ENCODE measurements at regions not wholly inside any gene's neighbourhood (a gene's known extent, or its start where the extent isn't known, plus 50 kb on each side); places are given as distances from the start of the nearest gene placed in this dataset.

GRCh38 chr17:53191878-53192277, 630.8 kb upstream of the KIF2B start:
- BruUV-seq (replicated peaks): no TSS peak
- no peaks in the 10 kb centered on the region for H4K20me1 ChIP-seq (ENCODE audit: insufficient read depth, low read length)

More at GRCh38 chr17:53191878-53192277, 630.8 kb upstream of the KIF2B start:
- H2AK9ac ChIP-seq (replicated peaks; ENCODE audit: low read depth, low read length, poor library complexity): no peak overlapping the region
- no peak overlapping the region for H3K9ac ChIP-seq (ENCODE audit: low read depth, low read length)
- dilution Hi-C loops (cut with HindIII; ENCODE audit: low sequenced_read_pairs, unreplicated experiment) (no loop called here), in situ Hi-C loops (cut with MboI; ENCODE audit: low sequenced_read_pairs) (no loop called here), intact Hi-C loops (cut with micrococcal nuclease) (no loop called here)
- peaks cover 8% of the 10 kb centered on the region; the same call in 1 of the 2 replicates for H3K9me3 ChIP-seq (ENCODE audit: control insufficient read depth, insufficient read depth, low read length)
- no peak overlapping the region for H3K4me3 ChIP-seq (ENCODE audit: insufficient read depth, low read depth, low read length)
- no peak overlapping the region for H3K23ac ChIP-seq (ENCODE audit: low read depth, low read length)
- no peak for DNase-seq
- H2BK20ac ChIP-seq (ENCODE audit: low read depth, low read length): no peak overlapping the region
- H2BK15ac ChIP-seq (ENCODE audit: low read depth, low read length): no peak overlapping the region
- no peak overlapping the region for H3K4me2 ChIP-seq (ENCODE audit: low read depth, low read length)
- H4K8ac ChIP-seq (ENCODE audit: low read depth in 2 of 2, low read length in 2 of 2): no peak overlapping the region
- no peak overlapping the region for H3K56ac ChIP-seq (ENCODE audit: extremely low read depth, insufficient read depth, low read length)
- no peak overlapping the region for H3K27ac ChIP-seq (ENCODE audit: insufficient read depth, low read length)
- H3K4ac ChIP-seq (ENCODE audit: low read depth, low read length): no peak overlapping the region
- H3K18ac ChIP-seq (ENCODE audit: low read depth, low read length): no peak overlapping the region
- H3K27me3 ChIP-seq (ENCODE audit: control insufficient read depth, insufficient read depth, low read length): no peaks in the 10 kb centered on the region
- H2BK120ac ChIP-seq (ENCODE audit: low read depth, low read length): no peak overlapping the region
- H3K79me1 ChIP-seq (ENCODE audit: low read depth in 1 of 2, low read length in 2 of 2): no peaks in the 10 kb centered on the region
- H4K91ac ChIP-seq (ENCODE audit: insufficient read depth, low read depth, low read length): no peak overlapping the region
- TF ChIP-seq POLR2A (IDR thresholded peaks at IDR 0.05; ENCODE audit: low read depth, low read length) (no peak), SMC3 (IDR thresholded peaks at IDR 0.05; ENCODE audit: low read depth, low read length) (no peak), NFE2L2 (IDR thresholded peaks at IDR 0.05; ENCODE audit: low read depth, low read length) (no peak), MXI1 (IDR thresholded peaks at IDR 0.05; ENCODE audit: borderline replicate concordance, low read depth, low read length) (no peak), CTCF (conservative IDR thresholded peaks at IDR 0.05; ENCODE audit: low read depth, low read length) (no peak), BHLHE40 (IDR thresholded peaks at IDR 0.05; ENCODE audit: low read depth, low read length) (no peak), MAZ (IDR thresholded peaks at IDR 0.05; ENCODE audit: borderline replicate concordance, low read depth, low read length) (no peak), CEBPB (IDR thresholded peaks at IDR 0.05; ENCODE audit: low read depth, low read length) (no peak), RCOR1 (IDR thresholded peaks at IDR 0.05; ENCODE audit: insufficient replicate concordance, low read length) (no peak), MAFK (IDR thresholded peaks at IDR 0.05; ENCODE audit: low read depth, low read length) (no peak), RAD21 (IDR thresholded peaks at IDR 0.05; ENCODE audit: low read length) (no peak), RFX5 (IDR thresholded peaks at IDR 0.05; ENCODE audit: low read depth, low read length) (no peak)
- ChIA-PET POLR2A (ENCODE audit: unreplicated experiment) (no interaction called here), CTCF (no interaction called here)
- H3K4me1 ChIP-seq (ENCODE audit: control insufficient read depth, insufficient read depth, low read length): no peaks in the 10 kb centered on the region
- H2AK5ac ChIP-seq (ENCODE audit: low read depth, low read length): no peak overlapping the region
- no peaks in the 10 kb centered on the region for H3K9me1 ChIP-seq (ENCODE audit: insufficient read depth, low read length)
- no peaks in the 10 kb centered on the region for H3K36me3 ChIP-seq (ENCODE audit: control insufficient read depth, insufficient read depth, low read length)
- no peak for ATAC-seq (ENCODE audit: low read depth)
- no peak overlapping the region for H2BK5ac ChIP-seq (ENCODE audit: low read depth, low read length, poor library complexity, severe bottlenecking)
- no peak overlapping the region for H3K14ac ChIP-seq (replicated peaks; ENCODE audit: low read depth, low read length)
- no peak overlapping the region for H2AFZ ChIP-seq (replicated peaks; ENCODE audit: low read length, poor library complexity)
- no peak overlapping the region for H4K5ac ChIP-seq (ENCODE audit: low read depth, low read length)

Data from IMR-90 (cell line).